Astrocyte of the cerebellum (primary cell): ENCODE measurements at regions not wholly inside any gene's neighbourhood (a gene's known extent, or its start where the extent isn't known, plus 50 kb on each side); places are given as distances from the start of the nearest gene placed in this dataset.
"Not testable (repeated sequence)": the region's sequence is repeated elsewhere in the genome, so short reads cannot be mapped to it uniquely, and the experiment has no call there.

Experiments used
- DNase-seq: peaks from one replicate; pipeline ENCODE4 v3.0.0-alpha.2; 2011; ENCODE audit warnings: low read depth
- H3K4me3 ChIP-seq: 2 replicates; pipeline ENCODE4 v1.5.1; 2011; ENCODE audit warnings: mild to moderate bottlenecking, low read depth, low read length, moderate library complexity
- CTCF ChIP-seq: IDR thresholded peaks from 2 replicates; pipeline ENCODE4 v1.5.1; 2012; ENCODE audit warnings: low read length, low read depth, moderate library complexity, mild to moderate bottlenecking; ENCODE audit errors: missing control alignments
- in situ Hi-C: cut with HindIII; loops from 2 replicates; pipeline ENCODE4 v1.10.0; 2017; ENCODE audit warnings: low sequenced_read_pairs

GRCh38 chr4:33772582-33772981 lies 2471.7 kb downstream of the ARAP2 start:
- in situ Hi-C loops = no loop called here
- no peak for TF ChIP-seq CTCF
- no peak overlapping the region for H3K4me3 ChIP-seq
- no peak for DNase-seq

GRCh38 chr4:33780952-33781791 lies 2463.1 kb downstream of the ARAP2 start:
- DNase-seq = peak; percentile 5
- no peak for TF ChIP-seq CTCF
- no peak overlapping the region for H3K4me3 ChIP-seq
- in situ Hi-C loops = no loop called here

GRCh38 chr4:33785843-33786242 lies 2458.5 kb downstream of the ARAP2 start:
- in situ Hi-C loops = no loop called here
- TF ChIP-seq CTCF = no peak
- H3K4me3 ChIP-seq = no peak overlapping the region
- no peak for DNase-seq

- DNase-seq = no peak
- in situ Hi-C loops = no loop called here
- TF ChIP-seq CTCF = no peak
- H3K4me3 ChIP-seq = no peak overlapping the region
Measured at GRCh38 chr4:33802578-33802977, 2441.7 kb downstream of the ARAP2 start.

GRCh38 chr4:33825685-33826084 lies 2418.6 kb downstream of the ARAP2 start:
- no peak for DNase-seq
- no peak overlapping the region for H3K4me3 ChIP-seq
- no peak for TF ChIP-seq CTCF
- in situ Hi-C loops = no loop called here

GRCh38 chr4:33829356-33829755 lies 2415.0 kb downstream of the ARAP2 start:
- in situ Hi-C loops, H3K4me3 ChIP-seq, DNase-seq: not testable (repeated sequence)

- no peak for TF ChIP-seq CTCF
- no peak overlapping the region for H3K4me3 ChIP-seq
- peak; percentile 6 for DNase-seq
- in situ Hi-C loops = no loop called here
Measured at GRCh38 chr4:33831442-33832066, 2412.8 kb downstream of the ARAP2 start.

- H3K4me3 ChIP-seq, in situ Hi-C loops: not testable (repeated sequence)
- peak; percentile 55 for DNase-seq
Measured at GRCh38 chr4:33835764-33836163, 2408.6 kb downstream of the ARAP2 start.
